GM12872 (cell line): ENCODE measurements at regions not wholly inside any gene's neighbourhood (a gene's known extent, or its start where the extent isn't known, plus 50 kb on each side); places are given as distances from the start of the nearest gene placed in this dataset.

Source experiments
- CTCF ChIP-seq: IDR thresholded peaks from 3 replicates; pipeline ENCODE4 v1.5.1; 2011; ENCODE audit warnings: low read depth, mild to moderate bottlenecking, low read length, moderate library complexity; ENCODE audit not compliant: insufficient read depth

- no peak for TF ChIP-seq CTCF
Measured at GRCh38 chr6:68026483-68026882, 608.6 kb upstream of the ADGRB3 start.

- TF ChIP-seq CTCF: no peak
Measured at GRCh38 chr6:68025764-68026163, 609.3 kb upstream of the ADGRB3 start.

- no peak for TF ChIP-seq CTCF
Measured at GRCh38 chr6:68024570-68025269, 610.4 kb upstream of the ADGRB3 start.

DNA sequence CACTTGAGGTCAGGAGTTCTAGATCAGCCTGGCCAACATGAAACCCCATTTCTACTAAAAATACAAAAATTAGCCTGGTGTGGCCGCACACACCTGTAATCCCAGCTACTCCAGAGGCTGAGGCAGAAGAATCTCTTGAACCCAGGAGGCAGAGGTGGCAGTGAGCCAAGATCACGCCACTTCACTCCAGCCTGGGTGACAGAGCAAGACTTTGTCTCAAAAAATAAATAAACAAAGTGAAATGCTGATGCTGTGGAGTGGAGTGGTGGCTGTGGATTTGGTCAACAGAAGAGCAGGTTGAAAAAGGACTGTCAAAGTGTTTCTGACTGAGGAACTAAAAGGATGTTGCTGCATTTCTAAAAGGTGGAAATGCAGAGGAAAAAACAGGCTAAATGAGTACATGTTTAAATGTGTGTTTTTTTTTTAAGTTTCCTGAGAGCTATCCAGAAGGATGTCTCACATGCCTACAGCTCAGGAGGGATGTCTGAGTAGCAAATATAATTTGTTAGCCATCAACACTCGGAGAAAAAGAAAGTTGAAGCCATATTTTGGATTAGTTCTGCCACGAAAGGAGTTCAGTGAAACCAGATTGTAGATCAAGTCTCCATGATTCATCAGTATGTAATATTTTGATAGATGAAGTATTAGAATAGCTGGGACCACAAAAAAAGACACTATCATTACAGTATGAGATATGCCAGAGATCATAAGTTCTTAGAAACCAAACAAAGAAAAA, 621.1 kb upstream of the ADGRB3 start:
- TF ChIP-seq CTCF: no peak

DNA sequence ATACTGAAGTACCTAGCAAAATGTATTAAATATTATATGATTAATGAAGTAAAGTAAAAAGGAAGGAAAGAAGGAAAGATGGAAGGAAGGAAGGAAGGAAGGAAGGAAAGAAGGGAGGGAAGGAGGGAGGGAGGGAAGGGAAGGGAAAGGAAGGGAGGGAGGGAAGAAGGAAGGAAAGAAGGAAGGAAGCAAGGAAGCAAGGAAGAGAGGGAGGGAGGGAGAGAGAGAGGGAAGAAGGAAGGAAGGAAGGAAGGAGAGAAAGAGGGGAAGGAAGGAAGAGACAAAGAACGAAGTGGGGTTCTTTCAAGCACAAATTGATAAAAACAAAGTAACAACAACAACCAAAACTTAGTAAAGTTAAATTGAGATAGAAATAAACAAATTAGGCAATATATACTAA, 622.3 kb upstream of the ADGRB3 start:
- TF ChIP-seq CTCF: no peak

- TF ChIP-seq CTCF: no peak
Measured at GRCh38 chr6:68010936-68011335, 624.1 kb upstream of the ADGRB3 start.

DNA sequence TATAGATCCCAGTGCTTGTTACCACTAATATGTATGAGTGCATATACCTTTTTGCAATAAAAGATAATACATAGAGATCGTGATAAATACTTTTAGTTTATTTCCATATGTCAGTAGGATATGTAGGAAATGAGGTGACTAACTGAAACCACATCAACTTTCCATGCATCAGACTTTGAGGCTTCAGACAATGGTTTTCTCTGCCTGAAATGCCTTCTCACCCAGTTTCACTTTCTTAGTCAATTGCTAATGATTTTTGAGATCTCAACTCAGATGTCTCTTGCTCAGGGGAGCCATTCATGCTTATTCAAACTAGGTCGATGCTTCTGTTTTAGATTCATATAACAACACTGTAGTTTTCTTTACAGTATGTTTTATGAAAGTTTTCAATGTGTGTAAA, 626.6 kb upstream of the ADGRB3 start:
- TF ChIP-seq CTCF: no peak
